ENCODE measurements at regions not wholly inside any gene's neighbourhood (a gene's known extent, or its start where the extent isn't known, plus 50 kb on each side); places are given as distances from the start of the nearest gene placed in this dataset.
"Not testable (repeated sequence)": the region's sequence is repeated elsewhere in the genome, so short reads cannot be mapped to it uniquely, and the experiment has no call there.

- no peaks in the 10 kb centered on the region for H3F3A ChIP-seq (ENCODE audit: insufficient read depth, low read depth)
- no peak overlapping the region for H3K4me2 ChIP-seq
- ChIA-PET CTCF (no interaction called here), POLR2A (ENCODE audit: unreplicated experiment) (no interaction called here)
- H3K79me2 ChIP-seq (ENCODE audit: low read depth): no peaks in the 10 kb centered on the region
- TF ChIP-seq EZH2 (IDR thresholded peaks at IDR 0.05; ENCODE audit: low read depth) (no peak), CTCF (conservative IDR thresholded peaks at IDR 0.05) (no peak)
- H4K20me1 ChIP-seq (ENCODE audit: insufficient read depth): no peaks in the 10 kb centered on the region
- H3K9me2 ChIP-seq (ENCODE audit: insufficient read depth): no peaks in the 10 kb centered on the region
- intact Hi-C loops (cut with micrococcal nuclease; ENCODE audit: unreplicated experiment): no loop called here
- no peak overlapping the region for H3K4me3 ChIP-seq
- no peaks in the 10 kb centered on the region for H3K4me1 ChIP-seq (replicated peaks; ENCODE audit: insufficient read depth)
- no peaks in the 10 kb centered on the region for H3K27me3 ChIP-seq (ENCODE audit: insufficient read depth, low read depth)
- no peak overlapping the region for H3K27ac ChIP-seq
- H3K36me3 ChIP-seq (ENCODE audit: low read depth): no peaks in the 10 kb centered on the region
- no peaks in the 10 kb centered on the region for H3K9me3 ChIP-seq (ENCODE audit: insufficient read depth, low read depth)
- H2AFZ ChIP-seq: no peak overlapping the region
- no peak for DNase-seq
- BruUV-seq (replicated peaks): no TSS peak
Observed at GRCh38 chr2:153403940-153404339, 74.6 kb downstream of the RPRM start.

- intact Hi-C loops (cut with micrococcal nuclease; ENCODE audit: unreplicated experiment); CTCF ChIA-PET; BruUV-seq (replicated peaks); H3K9me3 ChIP-seq (ENCODE audit: insufficient read depth, low read depth); H3F3A ChIP-seq (ENCODE audit: insufficient read depth, low read depth); H3K9me2 ChIP-seq (ENCODE audit: insufficient read depth); H3K4me3 ChIP-seq; POLR2A ChIA-PET (ENCODE audit: unreplicated experiment); H3K27ac ChIP-seq; DNase-seq; H3K27me3 ChIP-seq (ENCODE audit: insufficient read depth, low read depth); H2AFZ ChIP-seq; H3K36me3 ChIP-seq (ENCODE audit: low read depth); H4K20me1 ChIP-seq (ENCODE audit: insufficient read depth); H3K4me2 ChIP-seq; H3K4me1 ChIP-seq (replicated peaks; ENCODE audit: insufficient read depth); H3K79me2 ChIP-seq (ENCODE audit: low read depth): not testable (repeated sequence)
Observed at GRCh38 chr2:153403352-153403751, 75.2 kb downstream of the RPRM start.

DNA sequence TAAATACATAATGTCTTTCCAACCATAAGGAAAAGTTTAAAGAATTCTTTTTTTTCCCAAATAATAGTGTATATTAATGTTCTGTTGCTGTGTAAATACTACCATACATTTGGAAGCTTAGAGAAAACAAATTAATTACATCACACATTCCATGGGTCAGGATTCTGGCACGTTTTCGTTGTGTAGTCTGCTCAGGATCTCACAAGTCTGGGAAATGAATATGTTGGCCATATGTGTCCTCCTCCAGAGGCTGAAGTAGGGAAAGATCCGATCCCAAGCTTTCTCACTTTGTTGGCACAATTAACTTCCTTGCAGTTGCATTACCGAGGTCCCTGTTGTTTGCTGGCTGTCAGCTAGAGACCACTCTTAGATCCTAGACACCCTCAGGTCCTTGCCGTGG lies 83.9 kb downstream of the RPRM start:
- H3K79me2 ChIP-seq (ENCODE audit: low read depth): no peaks in the 10 kb centered on the region
- H3K36me3 ChIP-seq (ENCODE audit: low read depth): no peaks in the 10 kb centered on the region
- TF ChIP-seq EZH2 (IDR thresholded peaks at IDR 0.05; ENCODE audit: low read depth) (no peak), CTCF (conservative IDR thresholded peaks at IDR 0.05) (no peak)
- DNase-seq: no peak
- no TSS peak for BruUV-seq (replicated peaks)
- no peaks in the 10 kb centered on the region for H3F3A ChIP-seq (ENCODE audit: insufficient read depth, low read depth)
- H3K9me3 ChIP-seq (ENCODE audit: insufficient read depth, low read depth): no peaks in the 10 kb centered on the region
- H3K27ac ChIP-seq: no peak overlapping the region
- POLR2A ChIA-PET (ENCODE audit: unreplicated experiment): no interaction called here
- no peaks in the 10 kb centered on the region for H4K20me1 ChIP-seq (ENCODE audit: insufficient read depth)
- intact Hi-C loops (cut with micrococcal nuclease; ENCODE audit: unreplicated experiment): no loop called here
- H3K9me2 ChIP-seq (ENCODE audit: insufficient read depth): no peaks in the 10 kb centered on the region
- H3K4me2 ChIP-seq: no peak overlapping the region
- H3K27me3 ChIP-seq (ENCODE audit: insufficient read depth, low read depth): no peaks in the 10 kb centered on the region
- CTCF ChIA-PET: no interaction called here
- H3K4me1 ChIP-seq (replicated peaks; ENCODE audit: insufficient read depth): no peaks in the 10 kb centered on the region
- H3K4me3 ChIP-seq: no peak overlapping the region
- no peak overlapping the region for H2AFZ ChIP-seq

DNA sequence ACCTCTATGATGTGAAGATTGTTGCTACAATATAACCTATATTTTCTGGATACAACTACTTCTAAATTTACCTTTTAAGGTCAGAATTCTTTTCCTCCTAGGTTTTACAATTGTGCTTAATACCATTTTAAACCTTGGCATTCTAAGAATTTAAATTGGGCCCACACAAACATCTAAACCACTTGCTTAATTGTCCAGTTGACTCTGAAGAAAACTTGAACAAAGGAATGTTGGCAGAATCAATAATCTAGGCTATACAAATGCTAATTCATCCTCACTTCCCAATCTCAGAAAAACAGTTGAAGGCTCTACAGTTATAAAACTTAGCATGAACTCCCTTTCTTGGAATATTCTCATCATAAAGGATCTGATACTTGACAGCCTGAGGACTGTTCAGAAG lies 84.3 kb downstream of the RPRM start:
- no peak for DNase-seq
- Histone ChIP-seq H4K20me1 (ENCODE audit: insufficient read depth) (no peaks in the 10 kb centered on the region), H3K27ac (no peak overlapping the region), H3K27me3 (ENCODE audit: insufficient read depth, low read depth) (no peaks in the 10 kb centered on the region), H3K4me1 (replicated peaks; ENCODE audit: insufficient read depth) (no peaks in the 10 kb centered on the region), H3K79me2 (ENCODE audit: low read depth) (no peaks in the 10 kb centered on the region), H3K4me2 (no peak overlapping the region), H3F3A (ENCODE audit: insufficient read depth, low read depth) (no peaks in the 10 kb centered on the region), H3K9me3 (ENCODE audit: insufficient read depth, low read depth) (no peaks in the 10 kb centered on the region), H3K36me3 (ENCODE audit: low read depth) (no peaks in the 10 kb centered on the region), H2AFZ (no peak overlapping the region), H3K9me2 (ENCODE audit: insufficient read depth) (no peaks in the 10 kb centered on the region), H3K4me3 (no peak overlapping the region)
- no TSS peak for BruUV-seq (replicated peaks)
- CTCF ChIA-PET: no interaction called here
- POLR2A ChIA-PET (ENCODE audit: unreplicated experiment): no interaction called here
- intact Hi-C loops (cut with micrococcal nuclease; ENCODE audit: unreplicated experiment): no loop called here
- TF ChIP-seq CTCF (conservative IDR thresholded peaks at IDR 0.05) (no peak), EZH2 (IDR thresholded peaks at IDR 0.05; ENCODE audit: low read depth) (no peak)
